NB4 (cell line): ENCODE measurements at regions not wholly inside any gene's neighbourhood (a gene's known extent, or its start where the extent isn't known, plus 50 kb on each side); places are given as distances from the start of the nearest gene placed in this dataset.

Experiments
- MAX ChIP-seq: IDR thresholded peaks from 2 replicates; pipeline ENCODE4 v1.6.1; 2011; ENCODE audit warnings: low read depth, low read length
- MYC ChIP-seq: IDR thresholded peaks from 2 replicates; pipeline ENCODE4 v1.6.1; 2011; ENCODE audit warnings: low read depth, low read length
- POLR2A ChIP-seq: IDR thresholded peaks from 2 replicates; pipeline ENCODE4 v1.6.1; 2011; ENCODE audit warnings: mild to moderate bottlenecking; ENCODE audit not compliant: insufficient read length; ENCODE audit errors: extremely low read depth
- TF ChIP-seq, protein P1 (sequence below): IDR thresholded peaks from one replicate; pipeline ENCODE4 v1.5.1; 2012; ENCODE audit warnings: low read depth, low read length

DNA sequence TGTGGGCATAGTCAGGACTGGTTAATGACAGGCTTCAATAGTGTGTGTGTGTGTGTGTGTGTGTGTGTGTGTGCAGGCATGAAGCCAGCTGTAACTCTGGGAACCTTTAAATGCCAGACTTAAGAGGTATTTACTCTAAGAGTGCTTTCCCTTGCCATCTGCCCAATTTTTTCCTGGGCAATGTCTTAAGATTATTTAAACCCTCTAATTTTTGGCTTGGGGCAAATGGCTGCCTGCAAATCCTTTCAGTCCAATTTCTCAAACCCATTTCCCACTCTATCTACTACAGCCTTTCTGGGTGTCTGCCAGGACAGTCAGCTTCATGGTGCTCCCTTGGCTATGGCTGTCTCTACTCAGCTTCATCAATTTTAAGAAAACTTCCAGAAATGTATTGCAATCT is 62.6 kb upstream of the C1GALT1 start:
- TF ChIP-seq POLR2A = no peak
- TF ChIP-seq, protein P1, sequence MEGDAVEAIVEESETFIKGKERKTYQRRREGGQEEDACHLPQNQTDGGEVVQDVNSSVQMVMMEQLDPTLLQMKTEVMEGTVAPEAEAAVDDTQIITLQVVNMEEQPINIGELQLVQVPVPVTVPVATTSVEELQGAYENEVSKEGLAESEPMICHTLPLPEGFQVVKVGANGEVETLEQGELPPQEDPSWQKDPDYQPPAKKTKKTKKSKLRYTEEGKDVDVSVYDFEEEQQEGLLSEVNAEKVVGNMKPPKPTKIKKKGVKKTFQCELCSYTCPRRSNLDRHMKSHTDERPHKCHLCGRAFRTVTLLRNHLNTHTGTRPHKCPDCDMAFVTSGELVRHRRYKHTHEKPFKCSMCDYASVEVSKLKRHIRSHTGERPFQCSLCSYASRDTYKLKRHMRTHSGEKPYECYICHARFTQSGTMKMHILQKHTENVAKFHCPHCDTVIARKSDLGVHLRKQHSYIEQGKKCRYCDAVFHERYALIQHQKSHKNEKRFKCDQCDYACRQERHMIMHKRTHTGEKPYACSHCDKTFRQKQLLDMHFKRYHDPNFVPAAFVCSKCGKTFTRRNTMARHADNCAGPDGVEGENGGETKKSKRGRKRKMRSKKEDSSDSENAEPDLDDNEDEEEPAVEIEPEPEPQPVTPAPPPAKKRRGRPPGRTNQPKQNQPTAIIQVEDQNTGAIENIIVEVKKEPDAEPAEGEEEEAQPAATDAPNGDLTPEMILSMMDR = no peak
- no peak for TF ChIP-seq MAX
- no peak for TF ChIP-seq MYC
